Sigmoid colon (tissue), 4 donors: ENCODE measurements at regions not wholly inside any gene's neighbourhood (a gene's known extent, or its start where the extent isn't known, plus 50 kb on each side); places are given as distances from the start of the nearest gene placed in this dataset.

ENCODE experiments used
- CTCF ChIP-seq, 4 experiments: fragments of 450-650 bp in 3 of 4; fragments of 200-600 bp in 1 of 4; IDR thresholded peaks; one replicate each; pipeline ENCODE4 v1.5.1; 2016 to 2019; ENCODE audit warnings: antibody characterized with exemption in 4 of 4, mild to moderate bottlenecking in 3 of 4, moderate library complexity in 2 of 4
- EP300 ChIP-seq, 4 donors: sonication (generic); formaldehyde crosslinking; IDR thresholded peaks; one replicate each; pipeline ENCODE4 v1.6.1; 2017; ENCODE audit warnings: antibody characterized with exemption in 4 of 4
- POLR2A ChIP-seq, 2 donors: fragments of 450-650 bp; IDR thresholded peaks; one replicate each; pipeline ENCODE4 v1.6.1; 2016; ENCODE audit warnings: antibody characterized with exemption in 2 of 2, mild to moderate bottlenecking in 2 of 2, moderate library complexity in 2 of 2
- POLR2AphosphoS5 ChIP-seq, 4 donors: sonication (generic); formaldehyde crosslinking; IDR thresholded peaks; one replicate each; pipeline ENCODE4 v1.6.1; 2017; ENCODE audit warnings: antibody characterized with exemption in 4 of 4

- TF ChIP-seq EP300 (IDR thresholded peaks at IDR 0.05) (no peak), CTCF (IDR thresholded peaks at IDR 0.05) (no peak), POLR2AphosphoS5 (IDR thresholded peaks at IDR 0.05) (no peak), POLR2A (IDR thresholded peaks at IDR 0.05) (no peak)
Measured at GRCh38 chr4:104722467-104722866, 227.8 kb upstream of the CXXC4 start.
